A673 (cell line): ENCODE measurements at regions not wholly inside any gene's neighbourhood (a gene's known extent, or its start where the extent isn't known, plus 50 kb on each side); places are given as distances from the start of the nearest gene placed in this dataset.

Experiments
- CTCF ChIP-seq: fragments of 300-800, 200-600 bp; sonication (generic); conservative IDR thresholded peaks from 2 replicates; pipeline ENCODE4 v1.5.1; 2017; ENCODE audit warnings: low read depth, mild to moderate bottlenecking, antibody characterized with exemption, low read length, moderate library complexity, mixed read lengths
- EZH2 ChIP-seq: fragments of 200-600 bp; sonication (generic); IDR thresholded peaks from 2 replicates; pipeline ENCODE4 v1.6.1; 2017; ENCODE audit warnings: borderline replicate concordance, low read depth, mild to moderate bottlenecking, mixed read lengths, antibody characterized with exemption, low read length; ENCODE audit not compliant: poor library complexity, severe bottlenecking

DNA sequence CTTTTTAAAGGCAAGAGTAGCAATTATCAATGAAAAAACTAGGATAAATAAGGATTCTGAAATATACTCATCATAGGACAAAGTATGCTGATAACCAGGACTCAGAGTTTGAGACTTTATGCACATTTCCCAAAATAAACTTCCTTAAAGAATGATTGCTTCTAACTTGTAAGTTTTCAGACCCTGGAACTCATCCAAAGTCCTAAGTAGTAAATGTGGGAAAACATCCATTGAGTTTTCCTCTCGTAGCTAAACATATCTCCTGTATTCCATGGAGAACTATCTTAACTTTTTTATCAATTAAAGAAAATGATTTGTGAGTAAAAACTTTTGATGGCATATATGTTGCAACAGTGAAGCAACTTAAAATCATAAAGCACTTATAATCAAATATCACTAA, 285.2 kb upstream of the KLF6 start:
- TF ChIP-seq CTCF (no peak), EZH2 (no peak)
